Right lobe of liver (tissue), 6 donors: ENCODE measurements at regions not wholly inside any gene's neighbourhood (a gene's known extent, or its start where the extent isn't known, plus 50 kb on each side); places are given as distances from the start of the nearest gene placed in this dataset.

Experiments
- ATAC-seq, 4 donors: fragments of 200-7000 bp; cut with Tn5 transposase; one replicate each; pipeline ENCODE4 v1.9.1; 2020; ENCODE audit warnings: mild to moderate bottlenecking in 4 of 4, moderate library complexity in 4 of 4
- DNase-seq, 3 donors: peaks; one replicate each; pipeline ENCODE4 v3.0.0-alpha.2; 2020
- H3K27ac ChIP-seq, 3 donors: fragments of 200-600 bp; one replicate each; pipeline ENCODE4 v1.8.0; 2022
- H3K27me3 ChIP-seq, 2 donors: fragments of 200-600 bp; one replicate each; pipeline ENCODE4 v1.8.0; 2022
- H3K36me3 ChIP-seq, 4 donors: fragments of 200-600 bp; sonication (generic) in 1 of 4; one replicate each; pipeline versions ENCODE4 v1.5.1 to v1.8.0; 2017 to 2022; ENCODE audit warnings: control low read depth in 1 of 4
- H3K4me1 ChIP-seq, 4 donors: fragments of 200-600 bp; sonication (generic) in 1 of 4; one replicate each; pipeline versions ENCODE4 v1.5.1 to v1.8.0; 2017 to 2022; ENCODE audit warnings: control low read depth in 1 of 4
- H3K4me3 ChIP-seq, 3 donors: fragments of 200-600 bp; one replicate each; pipeline ENCODE4 v1.8.0; 2022
- H3K9me3 ChIP-seq, 4 donors: fragments of 200-600 bp; sonication (generic) in 1 of 4; one replicate each; pipeline versions ENCODE4 v1.5.1 to v1.8.0; 2017 to 2022; ENCODE audit warnings: control low read depth in 1 of 4
- CTCF ChIP-seq, 4 donors: fragments of 200-600 bp in 3 of 4; fragments of 450-650 bp in 1 of 4; IDR thresholded peaks; one replicate each; pipeline versions ENCODE4 v1.5.1 to v1.8.0; 2016 to 2022; ENCODE audit warnings: antibody characterized with exemption in 4 of 4, mild to moderate bottlenecking in 2 of 4
- POLR2A ChIP-seq: fragments of 450-650 bp; IDR thresholded peaks from one replicate; pipeline ENCODE4 v1.6.1; 2017; ENCODE audit warnings: antibody characterized with exemption, mild to moderate bottlenecking
- WGBS: methylation state at CpG from one replicate; pipeline ENCODE4 v1.1.6; 2018; ENCODE audit warnings: low coverage, low lambda C conversion rate; ENCODE audit not compliant: insufficient coverage; ENCODE audit errors: missing lambda C conversion rate; 5-methylcytosine and 5-hydroxymethylcytosine counted together
- intact Hi-C, 2 donors: fragments of 100-400 bp; cut with DNase I; formaldehyde crosslinking; loops; one replicate each; pipeline versions ENCODE4 v1.11.2 to v1.14.1; 2022
- donor health status: DM: no; HTN: yes; CAD: no.
- donor health status: DM: no; HTN: no; CAD: no.
- donor health status: DM: no; HTN: no; CAD: no.
- donor health status: DM: no; HTN: yes; CAD: no.
- donor health status: DM: no; HTN: yes; CAD: no.

- Histone ChIP-seq H3K4me3 (no peak overlapping the region), H3K27ac (no peak overlapping the region), H3K27me3 (no peaks in the 10 kb centered on the region), H3K9me3 (no peaks in the 10 kb centered on the region), H3K36me3 (no peaks in the 10 kb centered on the region), H3K4me1 (no peaks in the 10 kb centered on the region)
- DNase-seq (no peak), ATAC-seq (no peak)
- TF ChIP-seq POLR2A (no peak), CTCF (IDR thresholded peaks at IDR 0.05) (no peak)
- intact Hi-C loops: no loop called here
Observed at GRCh38 chr6:113301651-113302050, 555.5 kb upstream of the MARCKS start.

DNA sequence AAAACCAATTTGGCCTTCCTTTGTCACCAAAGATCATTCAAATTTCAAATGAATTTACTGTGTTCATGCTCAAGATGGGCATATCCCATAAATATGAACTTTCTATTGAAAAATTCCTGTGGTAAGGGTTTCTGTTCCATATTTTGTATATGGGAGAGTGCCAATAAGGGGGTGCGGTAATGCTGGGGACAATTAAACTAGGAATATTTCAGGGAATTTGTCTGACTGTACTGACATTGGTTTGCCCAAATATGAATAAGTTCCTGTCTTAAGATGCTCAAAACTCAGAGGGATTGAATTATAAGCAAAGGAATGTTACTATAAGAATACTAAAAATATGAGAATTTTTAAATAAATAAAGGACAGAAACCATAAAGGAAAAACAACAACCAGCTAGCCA, 553.0 kb upstream of the MARCKS start:
- no peak for DNase-seq
- Histone ChIP-seq H3K36me3 (no peaks in the 10 kb centered on the region), H3K4me1 (no peaks in the 10 kb centered on the region), H3K4me3 (no peak overlapping the region), H3K27me3 (no peaks in the 10 kb centered on the region), H3K27ac (no peak overlapping the region), H3K9me3 (no peaks in the 10 kb centered on the region)
- no peak for ATAC-seq
- no peak for TF ChIP-seq POLR2A
- no peak for TF ChIP-seq CTCF (IDR thresholded peaks at IDR 0.05)
- intact Hi-C loops: no loop called here
- WGBS: 88% methylated on average over 1 of the region's 1 CpG

DNA sequence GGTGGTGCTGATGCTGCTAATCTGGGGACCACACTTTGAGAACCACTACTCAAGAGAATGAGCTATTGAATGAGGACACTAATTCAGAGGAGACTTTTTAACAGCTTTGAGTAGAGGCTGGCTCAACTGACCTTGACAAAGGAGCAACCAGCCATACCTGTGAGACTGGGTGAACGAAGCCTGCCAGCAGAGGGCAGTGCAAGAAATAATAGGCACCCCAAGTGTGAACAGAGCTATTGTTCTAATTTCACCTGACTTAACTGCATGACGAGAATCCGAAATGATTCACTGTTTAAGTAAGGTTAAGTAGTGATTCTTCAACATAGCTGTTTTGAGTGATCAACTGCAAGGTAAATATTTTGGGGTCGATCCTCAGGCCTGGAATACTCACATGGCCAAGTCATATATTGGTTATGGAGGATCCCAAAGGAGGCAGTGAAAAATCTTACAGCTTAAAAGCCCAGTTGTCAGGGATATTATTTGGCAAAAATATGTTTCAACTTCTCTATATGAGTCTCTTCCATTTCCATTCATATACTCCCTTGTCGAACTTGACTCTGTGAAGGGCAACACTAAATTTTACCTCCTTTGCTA, 550.5 kb upstream of the MARCKS start:
- no peak overlapping the region for H3K4me3 ChIP-seq
- no peaks in the 10 kb centered on the region for H3K36me3 ChIP-seq
- H3K9me3 ChIP-seq: no peaks in the 10 kb centered on the region
- DNase-seq (peak; percentile 44 to 67 (median 48)), ATAC-seq (peak; percentile 78 to 92 (median 86))
- no peak overlapping the region for H3K27ac ChIP-seq
- H3K27me3 ChIP-seq: no peaks in the 10 kb centered on the region
- TF ChIP-seq POLR2A (no peak), CTCF (IDR thresholded peaks at IDR 0.05) (peak; percentile 24 to 80 (median 70))
- WGBS: 35% methylated on average over 5 of the region's 5 CpGs
- no peaks in the 10 kb centered on the region for H3K4me1 ChIP-seq
- intact Hi-C loops: no loop called here

DNA sequence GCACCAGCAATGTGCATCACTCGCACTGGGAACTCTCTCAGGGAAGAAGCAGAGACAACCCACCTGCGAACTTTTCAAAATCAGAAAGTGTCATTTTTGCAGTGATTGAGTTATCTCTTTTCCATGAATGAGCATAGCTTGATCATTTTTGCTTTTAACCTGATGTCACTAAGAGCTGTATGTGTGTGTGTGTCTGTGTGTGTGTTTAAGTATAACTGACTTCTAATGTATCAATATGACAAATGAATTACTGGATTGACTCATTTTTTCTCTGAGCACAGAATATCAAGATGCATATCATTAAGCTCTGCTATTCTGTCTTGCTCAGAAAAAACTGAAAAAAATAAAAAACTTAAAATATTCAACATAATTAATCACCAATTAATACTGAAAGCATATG, 548.9 kb upstream of the MARCKS start:
- DNase-seq (no peak), ATAC-seq (no peak)
- no peaks in the 10 kb centered on the region for H3K4me1 ChIP-seq
- no peaks in the 10 kb centered on the region for H3K9me3 ChIP-seq
- intact Hi-C loops: no loop called here
- no peaks in the 10 kb centered on the region for H3K27me3 ChIP-seq
- no peaks in the 10 kb centered on the region for H3K36me3 ChIP-seq
- TF ChIP-seq CTCF (IDR thresholded peaks at IDR 0.05) (no peak), POLR2A (no peak)
- WGBS: 87% methylated on average over 2 of the region's 2 CpGs
- no peak overlapping the region for H3K27ac ChIP-seq
- H3K4me3 ChIP-seq: no peak overlapping the region

- Histone ChIP-seq H3K4me3 (no peak overlapping the region), H3K27ac (no peak overlapping the region), H3K27me3 (no peaks in the 10 kb centered on the region), H3K9me3 (no peaks in the 10 kb centered on the region), H3K4me1 (no peaks in the 10 kb centered on the region), H3K36me3 (no peaks in the 10 kb centered on the region)
- 45% methylated on average over 1 of the region's 1 CpG for WGBS
- intact Hi-C loops: no loop called here
- ATAC-seq: no peak
- TF ChIP-seq POLR2A: no peak
- no peak for TF ChIP-seq CTCF (IDR thresholded peaks at IDR 0.05)
- no peak for DNase-seq
Observed at GRCh38 chr6:113313841-113314240, 543.3 kb upstream of the MARCKS start.
